ENCODE measurements at regions not wholly inside any gene's neighbourhood (a gene's known extent, or its start where the extent isn't known, plus 50 kb on each side); places are given as distances from the start of the nearest gene placed in this dataset.

- Mint-ChIP-seq H3K27ac (no peak overlapping the region), H3K4me3 (no peak overlapping the region), H3K9me3 (peaks cover 0 to 2% (median 0%) of the 10 kb centered on the region in 7 donors), H3K4me1 (peaks cover 5% of the 10 kb centered on the region), H3K27me3 (ENCODE audit: low read depth in 3 of 3) (peaks cover 2 to 3% (median 2%) of the 10 kb centered on the region in 3 donors), H3K36me3 (no peaks in the 10 kb centered on the region)
- TF ChIP-seq CTCF (IDR thresholded peaks at IDR 0.05): no peak
- Histone ChIP-seq H3K4me1 (ENCODE audit: control insufficient read depth in 1 of 2, insufficient read depth in 2 of 2, low read length in 2 of 2) (no peaks in the 10 kb centered on the region), H4K20me1 (ENCODE audit: insufficient read depth, low read length) (no peaks in the 10 kb centered on the region), H2AFZ (ENCODE audit: insufficient read depth, low read depth, low read length, poor library complexity, severe bottlenecking) (peak overlapping the region; percentile 11), H3K27me3 (ENCODE audit: control insufficient read depth in 2 of 2, insufficient read depth in 2 of 2, low read length in 2 of 2) (no peaks in the 10 kb centered on the region), H3K4me3 (replicated peaks in 1 of 3; ENCODE audit: low read depth in 2 of 3, low read length in 3 of 3) (no peak overlapping the region), H3K4me2 (replicated peaks; ENCODE audit: extremely low read depth, low read length, poor library complexity, severe bottlenecking) (no peak overlapping the region), H3K36me3 (replicated peaks in 1 of 2; ENCODE audit: control insufficient read depth in 1 of 2, insufficient read depth in 2 of 2, low read length in 2 of 2) (no peaks in the 10 kb centered on the region), H3K9me3 (replicated peaks in 1 of 2; ENCODE audit: control insufficient read depth in 1 of 2, insufficient read depth in 1 of 2, low read length in 2 of 2) (no peaks in the 10 kb centered on the region), H3K27ac (ENCODE audit: low read depth in 1 of 2, low read length in 2 of 2) (no peak overlapping the region), H3K79me2 (ENCODE audit: insufficient read depth, low read length) (no peaks in the 10 kb centered on the region), H3K9ac (ENCODE audit: insufficient read depth, low read length, poor library complexity, severe bottlenecking) (no peak overlapping the region)
- WGBS (ENCODE audit: insufficient coverage): 3% methylated on average over 6 of the region's 7 CpGs
- DNase-seq: no peak
- intact Hi-C loops (cut with micrococcal nuclease): no loop called here
These were observed 154.0 kb upstream of the GPR12 start for GRCh38 chr13:26914624-26915023.

GRCh38 chr13:26914148-26914547 lies 153.6 kb upstream of the GPR12 start:
- H3K27ac Mint-ChIP-seq: no peak overlapping the region
- Histone ChIP-seq H2AFZ (ENCODE audit: insufficient read depth, low read depth, low read length, poor library complexity, severe bottlenecking) (no peak overlapping the region), H3K36me3 (replicated peaks in 1 of 2; ENCODE audit: control insufficient read depth in 1 of 2, insufficient read depth in 2 of 2, low read length in 2 of 2) (no peaks in the 10 kb centered on the region), H3K79me2 (ENCODE audit: insufficient read depth, low read length) (no peaks in the 10 kb centered on the region), H3K4me2 (replicated peaks; ENCODE audit: extremely low read depth, low read length, poor library complexity, severe bottlenecking) (no peak overlapping the region), H3K4me3 (replicated peaks in 1 of 3; ENCODE audit: low read depth in 2 of 3, low read length in 3 of 3) (no peak overlapping the region), H3K4me1 (ENCODE audit: control insufficient read depth in 1 of 2, insufficient read depth in 2 of 2, low read length in 2 of 2) (no peaks in the 10 kb centered on the region), H3K27me3 (ENCODE audit: control insufficient read depth in 2 of 2, insufficient read depth in 2 of 2, low read length in 2 of 2) (no peaks in the 10 kb centered on the region), H3K9ac (ENCODE audit: insufficient read depth, low read length, poor library complexity, severe bottlenecking) (no peak overlapping the region), H3K9me3 (replicated peaks in 1 of 2; ENCODE audit: control insufficient read depth in 1 of 2, insufficient read depth in 1 of 2, low read length in 2 of 2) (no peaks in the 10 kb centered on the region), H4K20me1 (ENCODE audit: insufficient read depth, low read length) (no peaks in the 10 kb centered on the region), H3K27ac (ENCODE audit: low read depth in 1 of 2, low read length in 2 of 2) (no peak overlapping the region)
- peaks cover 5% of the 10 kb centered on the region for H3K4me1 Mint-ChIP-seq
- WGBS (ENCODE audit: insufficient coverage): no CpG with 5 or more reads among the region's 3 CpGs
- H3K4me3 Mint-ChIP-seq: no peak overlapping the region
- DNase-seq: no peak
- H3K9me3 Mint-ChIP-seq: peaks cover 0 to 2% (median 0%) of the 10 kb centered on the region in 7 donors
- no peak for TF ChIP-seq CTCF (IDR thresholded peaks at IDR 0.05)
- intact Hi-C loops (cut with micrococcal nuclease): no loop called here
- no peaks in the 10 kb centered on the region for H3K36me3 Mint-ChIP-seq
- H3K27me3 Mint-ChIP-seq (ENCODE audit: low read depth in 3 of 3): peaks cover 0 to 6% (median 3%) of the 10 kb centered on the region in 3 donors

Measured in CD14-positive monocyte (primary cell).